ENCODE measurements at regions not wholly inside any gene's neighbourhood (a gene's known extent, or its start where the extent isn't known, plus 50 kb on each side); places are given as distances from the start of the nearest gene placed in this dataset.

GRCh38 chr16:86371083-86371803 lies 139.1 kb upstream of the FOXF1 start:
- 91% methylated on average over 18 of the region's 20 CpGs for WGBS
- Histone ChIP-seq H3K4me1 (ENCODE audit: insufficient read depth, low read length) (peaks cover 13% of the 10 kb centered on the region), H3K9ac (ENCODE audit: low read depth, low read length) (no peak overlapping the region)

GRCh38 chr16:86372193-86372592 lies 138.1 kb upstream of the FOXF1 start:
- 0 out of 2 replicates have a peak, but pooled peaks cover 4% of the 10 kb centered on the region for H3K9me3 ChIP-seq (ENCODE audit: insufficient read depth, low read depth, low read length)
- H3K27ac ChIP-seq (ENCODE audit: low read depth, low read length) = no peak overlapping the region
- H3K27me3 ChIP-seq (ENCODE audit: insufficient read depth, low read length) = no peaks in the 10 kb centered on the region
- H3K4me1 ChIP-seq (ENCODE audit: insufficient read depth, low read length) = peaks cover 6% of the 10 kb centered on the region
- no peak overlapping the region for H3K4me3 ChIP-seq (ENCODE audit: low read length)
- no peak overlapping the region for H3K9ac ChIP-seq (ENCODE audit: low read depth, low read length)
- WGBS = 95% methylated on average over 8 of the region's 8 CpGs
- H3K36me3 ChIP-seq (ENCODE audit: insufficient read depth, low read length) = no peaks in the 10 kb centered on the region

More at GRCh38 chr16:86371083-86371803, 139.1 kb upstream of the FOXF1 start:
- H3K36me3 ChIP-seq (ENCODE audit: insufficient read depth, low read length) = no peaks in the 10 kb centered on the region
- H3K27ac ChIP-seq (ENCODE audit: low read depth, low read length) = no peak overlapping the region
- no peak overlapping the region for H3K4me3 ChIP-seq (ENCODE audit: low read length)
- H3K27me3 ChIP-seq (ENCODE audit: insufficient read depth, low read length) = no peaks in the 10 kb centered on the region
- H3K9me3 ChIP-seq (ENCODE audit: insufficient read depth, low read depth, low read length) = 0 out of 2 replicates have a peak, but pooled peaks cover 4% of the 10 kb centered on the region

GRCh38 chr16:86373276-86373901 lies 136.9 kb upstream of the FOXF1 start:
- H3K4me1 ChIP-seq (ENCODE audit: insufficient read depth, low read length) = no peaks in the 10 kb centered on the region; the same call in 1 of the 2 replicates

GRCh38 chr16:86374603-86375130 lies 135.7 kb upstream of the FOXF1 start:
- Histone ChIP-seq H3K27ac (ENCODE audit: low read depth, low read length) (no peak overlapping the region), H3K9me3 (ENCODE audit: insufficient read depth, low read depth, low read length) (0 out of 2 replicates have a peak, but pooled peaks cover 4% of the 10 kb centered on the region), H3K4me3 (ENCODE audit: low read length) (no peak overlapping the region), H3K4me1 (ENCODE audit: insufficient read depth, low read length) (no peaks in the 10 kb centered on the region; the same call in 1 of the 2 replicates), H3K27me3 (ENCODE audit: insufficient read depth, low read length) (no peaks in the 10 kb centered on the region), H3K36me3 (ENCODE audit: insufficient read depth, low read length) (no peaks in the 10 kb centered on the region), H3K9ac (ENCODE audit: low read depth, low read length) (no peak overlapping the region)
- 96% methylated on average over 6 of the region's 6 CpGs for WGBS

More at GRCh38 chr16:86373276-86373901, 136.9 kb upstream of the FOXF1 start:
- Histone ChIP-seq H3K9ac (ENCODE audit: low read depth, low read length) (no peak overlapping the region), H3K9me3 (ENCODE audit: insufficient read depth, low read depth, low read length) (0 out of 2 replicates have a peak, but pooled peaks cover 4% of the 10 kb centered on the region), H3K27ac (ENCODE audit: low read depth, low read length) (no peak overlapping the region), H3K36me3 (ENCODE audit: insufficient read depth, low read length) (no peaks in the 10 kb centered on the region), H3K27me3 (ENCODE audit: insufficient read depth, low read length) (no peaks in the 10 kb centered on the region), H3K4me3 (ENCODE audit: low read length) (no peak overlapping the region)
- 91% methylated on average over 16 of the region's 16 CpGs for WGBS

- H3K9me3 ChIP-seq (ENCODE audit: insufficient read depth, low read depth, low read length) = 0 out of 2 replicates have a peak, but pooled peaks cover 4% of the 10 kb centered on the region
- H3K36me3 ChIP-seq (ENCODE audit: insufficient read depth, low read length) = no peaks in the 10 kb centered on the region
- H3K27me3 ChIP-seq (ENCODE audit: insufficient read depth, low read length) = no peaks in the 10 kb centered on the region
- no peak overlapping the region for H3K4me3 ChIP-seq (ENCODE audit: low read length)
- H3K9ac ChIP-seq (ENCODE audit: low read depth, low read length) = no peak overlapping the region
- no peaks in the 10 kb centered on the region; the same call in 1 of the 2 replicates for H3K4me1 ChIP-seq (ENCODE audit: insufficient read depth, low read length)
- H3K27ac ChIP-seq (ENCODE audit: low read depth, low read length) = no peak overlapping the region
- 94% methylated on average over 5 of the region's 5 CpGs for WGBS
Measured at GRCh38 chr16:86375364-86375763, 135.0 kb upstream of the FOXF1 start.

- Histone ChIP-seq H3K27ac (ENCODE audit: low read depth, low read length) (no peak overlapping the region), H3K27me3 (ENCODE audit: insufficient read depth, low read length) (no peaks in the 10 kb centered on the region), H3K4me3 (ENCODE audit: low read length) (no peak overlapping the region), H3K36me3 (ENCODE audit: insufficient read depth, low read length) (no peaks in the 10 kb centered on the region), H3K9me3 (ENCODE audit: insufficient read depth, low read depth, low read length) (0 out of 2 replicates have a peak, but pooled peaks cover 4% of the 10 kb centered on the region), H3K4me1 (ENCODE audit: insufficient read depth, low read length) (no peaks in the 10 kb centered on the region; the same call in 1 of the 2 replicates), H3K9ac (ENCODE audit: low read depth, low read length) (no peak overlapping the region)
- 90% methylated on average over 9 of the region's 9 CpGs for WGBS
Measured at GRCh38 chr16:86375851-86376250, 134.5 kb upstream of the FOXF1 start.

- H3K9me3 ChIP-seq (ENCODE audit: insufficient read depth, low read depth, low read length) = 0 out of 2 replicates have a peak, but pooled peaks cover 4% of the 10 kb centered on the region
- no peak overlapping the region for H3K27ac ChIP-seq (ENCODE audit: low read depth, low read length)
- no peak overlapping the region for H3K4me3 ChIP-seq (ENCODE audit: low read length)
- H3K4me1 ChIP-seq (ENCODE audit: insufficient read depth, low read length) = no peaks in the 10 kb centered on the region
- no peaks in the 10 kb centered on the region for H3K36me3 ChIP-seq (ENCODE audit: insufficient read depth, low read length)
- H3K27me3 ChIP-seq (ENCODE audit: insufficient read depth, low read length) = no peaks in the 10 kb centered on the region
- WGBS = 95% methylated on average over 4 of the region's 4 CpGs
- H3K9ac ChIP-seq (ENCODE audit: low read depth, low read length) = no peak overlapping the region
Measured at GRCh38 chr16:86376837-86377236, 133.5 kb upstream of the FOXF1 start.

- Histone ChIP-seq H3K9ac (ENCODE audit: low read depth, low read length) (no peak overlapping the region), H3K27ac (ENCODE audit: low read depth, low read length) (no peak overlapping the region), H3K4me1 (ENCODE audit: insufficient read depth, low read length) (no peaks in the 10 kb centered on the region), H3K27me3 (ENCODE audit: insufficient read depth, low read length) (no peaks in the 10 kb centered on the region), H3K4me3 (ENCODE audit: low read length) (no peak overlapping the region), H3K36me3 (ENCODE audit: insufficient read depth, low read length) (no peaks in the 10 kb centered on the region), H3K9me3 (ENCODE audit: insufficient read depth, low read depth, low read length) (0 out of 2 replicates have a peak, but pooled peaks cover 4% of the 10 kb centered on the region)
- WGBS = 88% methylated on average over 27 of the region's 27 CpGs
Measured at GRCh38 chr16:86377251-86378022, 132.9 kb upstream of the FOXF1 start.

GRCh38 chr16:86378128-86378527 lies 132.2 kb upstream of the FOXF1 start:
- Histone ChIP-seq H3K9ac (ENCODE audit: low read depth, low read length) (no peak overlapping the region), H3K4me3 (ENCODE audit: low read length) (no peak overlapping the region), H3K9me3 (ENCODE audit: insufficient read depth, low read depth, low read length) (0 out of 2 replicates have a peak, but pooled peaks cover 4% of the 10 kb centered on the region), H3K36me3 (ENCODE audit: insufficient read depth, low read length) (no peaks in the 10 kb centered on the region), H3K27ac (ENCODE audit: low read depth, low read length) (no peak overlapping the region), H3K4me1 (ENCODE audit: insufficient read depth, low read length) (no peaks in the 10 kb centered on the region), H3K27me3 (ENCODE audit: insufficient read depth, low read length) (no peaks in the 10 kb centered on the region)
- WGBS = 93% methylated on average over 9 of the region's 9 CpGs

- Histone ChIP-seq H3K27ac (ENCODE audit: low read depth, low read length) (no peak overlapping the region), H3K9ac (ENCODE audit: low read depth, low read length) (no peak overlapping the region), H3K4me1 (ENCODE audit: insufficient read depth, low read length) (no peaks in the 10 kb centered on the region), H3K27me3 (ENCODE audit: insufficient read depth, low read length) (no peaks in the 10 kb centered on the region), H3K9me3 (ENCODE audit: insufficient read depth, low read depth, low read length) (0 out of 2 replicates have a peak, but pooled peaks cover 4% of the 10 kb centered on the region), H3K36me3 (ENCODE audit: insufficient read depth, low read length) (no peaks in the 10 kb centered on the region), H3K4me3 (ENCODE audit: low read length) (no peak overlapping the region)
- WGBS = 94% methylated on average over 20 of the region's 20 CpGs
Measured at GRCh38 chr16:86378831-86379504, 131.4 kb upstream of the FOXF1 start.

All from HUES64 (cell line).